GM19438 (cell line): ENCODE measurements at regions not wholly inside any gene's neighbourhood (a gene's known extent, or its start where the extent isn't known, plus 50 kb on each side); places are given as distances from the start of the nearest gene placed in this dataset.

ENCODE experiments used
- ATAC-seq: cut with Tn5 transposase; IDR thresholded peaks from one replicate; pipeline ENCODE4 v1.9.1; 2021; ENCODE audit warnings: low read depth; ENCODE audit not compliant: unreplicated experiment

DNA sequence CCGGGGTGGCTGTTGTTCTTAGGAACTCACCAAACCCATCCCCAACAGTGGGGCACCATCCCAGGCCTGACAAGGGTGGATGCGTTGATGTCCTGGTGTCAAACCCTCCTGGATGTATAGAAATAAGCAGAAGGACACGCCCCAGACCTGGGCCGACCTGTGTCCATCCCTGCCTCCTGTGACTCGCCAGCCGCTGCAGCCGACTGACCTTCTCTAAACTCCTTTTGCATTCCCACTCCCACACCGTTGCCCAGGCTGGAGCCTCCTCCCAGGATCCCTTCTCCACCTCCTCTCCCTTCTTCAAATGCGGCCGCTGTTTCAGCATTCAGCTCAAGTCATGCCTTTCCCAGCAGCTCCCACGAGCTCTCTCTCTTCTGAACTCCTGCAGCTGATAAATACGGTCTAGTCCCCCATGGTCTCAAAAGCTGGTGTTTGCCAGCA is 213.2 kb upstream of the IER5L start:
- ATAC-seq, result no peak

DNA sequence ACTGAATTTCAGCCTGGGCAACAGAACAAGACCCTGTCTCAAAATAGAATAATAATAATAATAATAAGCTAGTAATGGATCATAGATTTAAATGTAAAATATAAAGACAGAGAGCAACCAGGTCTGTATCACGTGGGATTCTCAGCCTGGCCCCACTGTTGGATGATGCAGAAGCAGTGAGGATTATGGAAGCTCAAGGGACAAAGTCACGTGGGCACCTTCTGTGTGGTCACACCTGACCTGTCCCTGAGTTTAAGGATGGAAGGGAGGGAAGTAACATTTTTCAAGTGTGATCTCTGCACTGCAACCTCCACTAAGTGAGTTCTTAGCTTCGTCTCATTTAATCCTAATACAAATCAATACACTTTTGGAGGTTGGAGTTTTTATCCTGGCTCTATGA is 212.5 kb upstream of the IER5L start:
- no peak for ATAC-seq

DNA sequence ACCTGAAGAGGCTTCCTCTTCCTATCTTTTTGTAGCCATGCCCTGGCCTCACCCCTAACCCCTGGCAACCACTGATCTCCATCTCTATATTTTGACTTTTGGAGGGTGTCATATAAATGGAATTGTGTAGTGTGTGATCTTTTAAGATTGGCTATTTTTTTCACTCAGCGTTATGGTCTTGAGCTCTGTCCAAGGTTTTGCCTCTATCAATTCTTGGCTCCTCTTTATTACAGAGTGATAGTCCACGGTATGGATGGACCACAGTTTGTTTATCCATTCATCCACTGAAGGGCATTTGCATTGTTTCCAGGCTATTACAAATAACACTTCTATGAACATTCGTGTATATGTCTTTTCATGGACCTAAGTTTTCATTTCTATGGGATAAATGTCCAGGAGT is 209.8 kb upstream of the IER5L start:
- ATAC-seq, result no peak

DNA sequence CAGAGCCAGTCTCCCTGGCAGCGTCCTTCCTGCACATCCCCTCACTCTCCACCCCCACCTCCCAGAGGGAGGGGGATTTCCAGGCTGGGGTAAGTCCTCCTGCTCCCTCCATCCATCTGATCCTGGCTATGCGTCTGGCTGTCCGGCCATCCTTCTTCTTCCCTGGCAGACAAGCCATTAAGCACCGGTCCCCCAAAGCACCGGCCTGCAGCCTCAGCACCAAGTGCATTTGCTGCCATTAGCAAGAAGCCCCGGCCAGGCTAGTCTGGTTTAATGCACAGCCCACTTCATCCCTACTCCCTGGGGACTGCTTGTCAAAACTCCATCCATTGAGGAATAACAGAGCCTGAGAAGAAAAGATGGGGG is 208.7 kb upstream of the IER5L start:
- ATAC-seq, result no peak

DNA sequence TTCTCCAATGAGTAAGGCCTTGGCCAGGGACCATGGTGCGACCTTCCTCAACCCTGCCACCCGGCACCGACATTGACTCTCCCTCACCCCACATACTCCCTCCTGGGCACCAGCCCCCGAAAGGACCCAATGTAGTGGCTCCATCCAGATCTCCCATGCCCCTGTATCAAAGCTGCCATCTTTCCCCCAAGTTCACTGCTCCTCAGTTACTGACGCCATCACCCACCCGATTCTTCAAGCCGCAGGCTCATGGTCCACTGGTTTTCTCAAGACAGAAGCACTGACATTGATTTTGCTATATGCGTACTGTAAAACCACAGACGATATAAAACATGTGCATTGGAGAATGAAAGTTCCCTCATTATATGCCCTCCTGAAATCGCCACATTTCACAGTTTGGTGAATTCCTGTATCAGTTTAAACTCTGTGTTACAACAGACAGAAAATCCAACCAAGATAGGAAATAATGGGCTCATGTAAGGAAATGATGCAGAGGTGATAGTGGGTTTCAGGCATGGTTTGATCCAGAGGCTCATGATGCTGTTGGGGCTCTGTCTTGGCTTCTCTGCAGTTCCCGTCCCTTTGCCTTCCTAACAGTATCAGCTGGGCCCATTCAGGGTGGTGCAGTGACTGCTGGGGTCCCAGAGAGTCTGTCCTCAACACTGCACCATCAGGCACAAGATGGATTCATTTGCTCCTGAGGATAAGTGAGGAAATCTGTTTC is 207.3 kb upstream of the IER5L start:
- no peak for ATAC-seq

DNA sequence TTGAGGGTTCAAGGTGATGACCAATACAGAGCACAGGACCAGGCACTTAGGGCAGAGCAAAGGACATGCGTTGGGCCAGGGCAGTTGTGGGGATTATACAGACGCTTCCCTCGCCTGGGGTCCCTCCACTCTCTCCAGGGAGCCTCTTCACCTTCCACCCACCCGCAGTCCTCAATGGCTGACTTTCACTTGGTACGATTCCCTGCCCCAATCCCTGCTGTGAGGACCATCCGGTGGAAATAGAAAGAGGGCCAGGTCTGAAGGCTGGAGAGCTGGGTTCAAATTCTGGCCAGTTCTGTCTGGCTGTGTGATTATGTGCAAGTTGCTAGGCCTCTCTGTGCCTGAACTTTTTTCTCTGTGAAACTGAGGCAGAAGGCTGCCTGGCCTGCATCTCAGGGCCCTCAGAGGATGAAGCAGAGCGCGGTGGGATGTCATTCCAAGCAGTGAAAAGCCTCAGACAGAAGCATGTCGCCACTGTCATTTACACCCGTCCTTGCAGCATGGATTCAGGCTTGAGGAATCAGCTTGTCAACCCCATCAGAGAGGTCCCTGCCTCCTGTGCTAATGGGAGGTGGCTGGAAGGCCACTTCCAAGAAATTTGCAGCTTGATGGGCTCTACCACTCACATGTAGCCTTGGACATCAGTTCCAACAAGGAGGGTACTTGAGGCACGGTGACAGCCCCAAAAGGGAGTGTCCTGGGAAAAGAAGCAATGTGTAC is 206.6 kb upstream of the IER5L start:
- ATAC-seq, result no peak

DNA sequence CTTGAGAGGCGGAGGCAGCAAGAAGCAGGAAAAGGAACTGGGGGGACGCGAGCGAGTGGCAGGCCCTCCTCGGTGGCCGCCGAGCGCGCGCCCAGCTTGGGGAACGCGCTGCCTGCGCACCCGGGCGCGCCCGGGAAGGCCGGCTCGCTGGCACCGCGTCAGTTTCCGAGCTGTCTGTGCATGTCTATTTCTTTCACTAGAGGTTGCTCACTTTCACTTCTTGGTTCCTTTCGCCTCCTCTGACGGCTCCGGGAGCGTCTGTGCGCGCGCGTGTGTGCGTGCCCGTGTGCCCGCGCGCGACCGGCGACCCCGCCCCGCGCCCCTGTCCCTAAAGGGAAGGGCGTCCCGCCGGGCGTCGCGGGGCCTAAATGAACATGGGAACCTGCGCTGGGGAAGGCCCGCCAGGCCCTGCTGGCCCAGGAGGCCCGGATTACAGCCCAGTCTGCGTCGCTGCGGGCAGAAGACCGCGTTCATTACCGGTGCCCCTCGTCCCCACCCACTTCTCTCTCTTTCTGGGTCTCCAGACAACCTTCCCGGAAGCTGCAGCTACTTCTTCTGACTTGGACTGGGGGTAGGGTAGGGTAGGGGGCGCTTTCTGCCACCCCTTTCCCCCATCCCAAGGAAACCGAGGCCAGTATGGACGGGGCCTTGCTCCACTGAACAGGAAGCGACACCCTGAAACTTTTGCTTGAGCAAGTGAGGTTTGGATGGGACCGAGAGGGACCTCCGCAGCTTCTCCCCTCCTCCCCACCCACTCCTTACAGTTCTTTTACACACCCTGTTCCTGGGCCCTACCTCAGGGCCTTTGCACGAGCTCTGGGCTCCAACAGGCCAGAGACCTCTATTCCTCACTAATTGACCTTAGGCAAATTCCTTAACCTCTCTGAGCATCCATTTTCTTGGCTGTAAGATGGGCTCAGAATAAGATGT is 205.8 kb upstream of the IER5L start:
- no peak for ATAC-seq

DNA sequence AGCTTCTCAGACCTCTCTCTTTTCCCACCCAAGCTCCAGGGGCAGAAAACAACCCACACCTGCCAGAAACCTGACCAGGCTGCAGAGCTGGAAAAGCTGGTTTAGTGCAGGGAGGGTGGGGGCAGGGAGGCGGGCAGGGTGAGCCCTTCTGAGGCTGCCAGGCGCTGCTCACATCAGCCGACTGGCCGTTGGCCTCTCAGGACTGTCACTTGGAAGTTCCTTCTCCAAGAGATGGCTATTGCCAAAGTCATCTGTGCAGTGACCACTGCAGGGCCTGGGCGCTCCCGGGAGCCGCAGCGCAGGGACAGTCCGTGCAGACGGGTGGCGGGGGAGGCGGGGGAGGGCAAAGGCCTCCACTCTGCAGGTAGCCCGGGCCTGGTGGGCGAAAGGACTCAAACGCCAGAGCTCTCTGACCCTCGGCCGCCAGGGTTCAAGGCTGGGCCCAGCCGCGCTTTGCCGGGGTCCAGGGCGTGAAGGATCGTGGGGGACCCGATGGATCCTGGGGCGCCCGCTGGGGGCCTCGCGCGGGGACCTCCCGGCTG is 205.0 kb upstream of the IER5L start:
- ATAC-seq, result no peak

DNA sequence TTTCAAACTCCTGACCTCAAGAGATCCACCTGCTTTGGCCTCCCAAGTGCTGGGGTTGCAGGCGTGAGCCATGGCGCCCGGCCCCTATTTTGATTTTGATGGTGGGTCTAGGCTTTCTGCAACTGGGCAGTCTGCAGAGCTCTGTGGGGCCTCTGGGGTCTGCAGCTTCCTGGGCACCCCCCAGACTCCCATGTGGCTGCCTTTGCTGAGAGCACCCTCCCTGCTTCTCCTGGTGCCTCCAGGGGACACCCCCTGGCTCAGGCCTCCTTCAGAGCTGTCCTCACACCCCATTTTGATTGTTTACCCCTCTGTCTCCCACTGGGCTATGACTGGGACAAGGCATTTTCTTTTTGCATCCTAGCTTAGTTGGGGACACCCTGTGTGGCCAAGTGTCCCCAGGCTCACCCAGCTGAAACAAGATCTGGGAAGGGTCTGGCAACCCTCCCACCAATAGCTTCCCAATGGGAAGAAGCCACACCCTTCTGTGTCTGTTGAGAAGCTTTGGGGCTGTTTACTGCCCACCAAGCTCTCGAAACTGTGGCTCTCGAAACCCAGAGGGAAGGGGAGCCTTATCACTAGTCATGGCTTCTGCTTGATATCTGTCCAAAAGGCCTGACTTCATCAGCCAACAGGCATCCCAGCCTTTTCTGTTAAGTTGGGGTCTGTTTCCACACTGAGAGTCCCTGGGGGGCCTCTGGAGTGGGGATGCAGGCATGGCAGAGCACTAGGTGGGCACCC is 204.4 kb upstream of the IER5L start:
- no peak for ATAC-seq

DNA sequence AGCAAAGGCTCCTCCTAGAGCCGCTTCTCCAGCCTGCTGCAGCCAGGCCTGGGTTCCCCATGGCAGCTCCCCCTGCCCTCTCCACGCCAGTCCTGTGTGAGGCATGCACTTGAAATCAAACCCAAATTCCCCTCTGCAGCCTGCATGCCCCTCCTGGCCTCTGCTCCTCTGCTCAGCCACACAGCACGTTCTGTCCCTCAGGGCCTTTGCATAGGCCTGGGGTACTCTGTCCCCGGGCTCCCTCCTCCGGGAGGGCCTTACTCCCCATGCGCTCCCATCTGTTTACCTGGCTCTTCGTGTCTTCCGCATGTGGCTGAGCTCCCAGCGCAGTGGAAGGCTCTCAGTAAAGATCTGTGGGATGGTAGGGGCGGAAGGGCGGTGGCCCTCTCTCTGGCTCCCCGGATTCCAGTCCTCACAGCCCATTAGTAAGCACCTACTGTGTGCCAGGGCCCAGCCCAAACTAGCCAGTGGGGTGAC is 203.5 kb upstream of the IER5L start:
- no peak for ATAC-seq

DNA sequence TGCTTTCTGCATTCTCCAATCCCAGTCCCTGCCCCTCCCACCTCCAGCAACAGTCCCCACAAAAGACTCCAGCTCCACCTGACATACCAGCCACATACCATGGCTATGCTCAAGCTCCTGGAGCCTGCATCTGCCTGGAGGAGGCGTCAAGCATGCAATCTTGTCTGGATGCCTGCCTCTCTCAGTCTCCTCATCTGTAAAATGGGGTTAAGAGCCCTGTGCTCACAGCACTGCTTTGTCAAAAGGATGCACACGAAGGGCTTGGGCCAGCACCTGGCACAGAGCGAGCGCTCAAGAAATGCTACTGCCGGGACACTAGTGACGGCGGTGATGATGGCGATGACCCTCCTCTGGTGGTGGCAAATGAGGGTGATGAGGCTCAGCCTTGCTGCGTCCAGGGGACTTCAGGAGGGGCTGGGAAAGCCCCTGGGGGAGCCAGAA is 202.9 kb upstream of the IER5L start:
- no peak for ATAC-seq

DNA sequence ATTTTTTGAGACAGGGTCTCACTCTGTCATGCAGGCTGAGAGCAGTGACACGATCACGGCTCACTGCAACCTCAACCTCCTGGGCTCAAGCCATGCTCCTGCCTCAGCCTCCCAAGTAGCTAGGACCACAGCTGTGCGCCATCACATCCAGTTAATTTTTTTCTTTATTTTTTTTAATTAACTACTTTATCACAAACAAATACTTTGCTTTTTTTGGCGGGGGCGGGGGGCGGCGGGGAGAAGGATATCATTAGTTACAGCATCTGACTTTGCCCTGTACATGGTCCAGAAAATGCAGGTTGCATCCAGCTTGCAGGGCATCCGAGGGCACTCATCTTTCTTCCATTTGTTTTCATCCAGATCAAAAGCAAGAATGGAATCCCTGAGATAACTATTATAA is 201.8 kb upstream of the IER5L start:
- no peak for ATAC-seq

DNA sequence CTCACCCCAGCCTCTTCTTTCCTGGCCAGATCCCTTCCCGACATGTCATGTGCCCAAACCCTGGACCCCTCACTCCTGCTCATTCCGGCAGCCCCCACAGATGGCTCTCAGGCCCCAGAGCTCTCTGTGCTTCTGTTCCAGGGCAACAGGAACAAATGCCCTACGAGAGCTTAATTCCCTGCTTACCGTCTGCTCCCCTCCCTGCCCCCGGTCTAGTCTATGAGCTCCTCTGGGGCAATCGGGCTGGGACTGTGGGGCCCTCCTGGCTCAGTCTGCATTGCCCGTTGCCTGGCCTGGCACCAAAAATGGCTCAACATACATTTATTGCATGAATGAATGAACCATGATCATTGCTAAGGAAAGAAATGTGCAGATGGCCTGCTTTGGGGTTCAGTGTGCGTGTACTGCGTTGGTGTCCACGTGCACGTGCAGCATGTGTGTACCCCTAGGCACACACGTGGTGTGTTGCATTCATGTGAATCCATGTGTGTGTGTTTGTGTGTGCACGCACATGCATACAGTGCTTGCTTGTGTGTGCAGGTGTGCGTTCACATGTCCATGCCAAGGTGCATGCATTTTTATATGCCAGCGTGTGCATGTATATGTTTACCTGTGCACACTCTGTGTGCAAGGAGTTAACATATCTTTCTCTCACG is 201.2 kb upstream of the IER5L start:
- ATAC-seq, result no peak

DNA sequence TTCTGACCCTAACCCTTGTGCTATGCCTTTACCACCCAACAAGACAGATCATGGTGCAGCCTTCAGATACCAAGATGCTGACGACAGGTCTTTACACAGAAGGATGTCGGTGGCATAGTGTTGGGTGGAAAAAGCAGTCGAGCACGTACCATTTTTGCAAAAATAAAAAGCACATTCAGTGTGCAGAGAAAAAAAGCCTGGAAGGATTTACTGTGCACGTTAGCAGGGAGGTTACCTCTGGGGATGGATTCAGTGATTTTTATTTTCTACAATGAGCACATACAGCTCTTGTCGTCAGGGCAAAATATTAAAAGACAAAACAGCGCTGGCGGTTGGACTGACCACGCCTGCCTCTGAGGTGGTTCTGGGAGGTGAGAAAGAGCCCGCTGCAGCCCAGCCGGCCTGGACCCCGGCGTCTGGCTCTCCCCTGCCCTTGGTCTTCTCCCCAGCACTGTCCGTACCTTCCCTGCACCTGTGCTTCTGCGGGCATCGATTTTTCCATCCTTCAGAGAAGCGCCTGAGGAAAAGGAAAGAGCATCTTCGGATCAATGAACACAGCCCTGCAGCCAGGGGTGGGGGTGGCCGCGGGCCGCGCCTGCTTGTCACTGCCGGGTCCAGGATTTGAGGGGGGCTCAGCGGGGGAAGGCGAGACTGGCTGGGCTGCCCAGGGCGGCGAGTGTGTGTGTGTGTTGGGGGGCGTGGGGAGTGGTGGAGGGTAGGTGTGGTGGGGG is 200.0 kb upstream of the IER5L start:
- no peak for ATAC-seq

DNA sequence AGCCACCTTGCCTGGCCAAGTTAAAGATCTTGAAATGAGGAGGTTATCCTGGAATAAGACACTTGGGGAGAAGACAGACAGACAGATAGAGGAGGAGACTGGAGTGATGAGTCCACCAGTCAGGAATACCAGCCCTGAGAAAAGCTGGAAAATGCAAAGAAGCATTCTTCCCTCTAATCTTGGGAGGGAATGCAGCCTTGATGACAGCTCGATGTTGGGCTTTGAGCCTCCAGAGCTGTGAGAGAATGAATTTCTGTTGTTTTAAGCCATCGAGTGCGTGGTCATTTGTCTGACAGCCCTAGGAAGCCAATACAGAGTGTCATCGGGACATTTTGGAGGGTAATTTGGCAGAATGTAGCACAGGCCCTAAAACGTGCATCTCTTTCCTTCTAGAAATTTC is 199.1 kb upstream of the IER5L start:
- no peak for ATAC-seq

DNA sequence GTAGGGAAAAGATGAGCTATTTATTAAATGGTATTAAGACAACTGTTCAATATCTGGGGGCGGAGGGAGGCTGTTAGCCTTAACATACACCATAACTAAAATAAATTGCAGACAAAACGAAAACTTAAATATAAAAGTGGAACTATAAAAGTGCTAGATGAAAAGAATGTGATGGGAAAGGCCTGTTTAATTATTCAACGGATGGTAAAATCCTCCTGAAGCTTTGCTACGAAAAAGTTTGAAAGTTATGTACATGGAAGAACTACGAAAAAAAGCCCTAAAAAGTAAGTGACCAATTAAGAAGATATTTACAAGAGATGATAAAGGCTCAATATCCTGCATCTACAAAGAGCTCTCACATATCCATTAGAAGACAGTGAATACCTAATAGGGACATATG is 197.8 kb upstream of the IER5L start:
- no peak for ATAC-seq

DNA sequence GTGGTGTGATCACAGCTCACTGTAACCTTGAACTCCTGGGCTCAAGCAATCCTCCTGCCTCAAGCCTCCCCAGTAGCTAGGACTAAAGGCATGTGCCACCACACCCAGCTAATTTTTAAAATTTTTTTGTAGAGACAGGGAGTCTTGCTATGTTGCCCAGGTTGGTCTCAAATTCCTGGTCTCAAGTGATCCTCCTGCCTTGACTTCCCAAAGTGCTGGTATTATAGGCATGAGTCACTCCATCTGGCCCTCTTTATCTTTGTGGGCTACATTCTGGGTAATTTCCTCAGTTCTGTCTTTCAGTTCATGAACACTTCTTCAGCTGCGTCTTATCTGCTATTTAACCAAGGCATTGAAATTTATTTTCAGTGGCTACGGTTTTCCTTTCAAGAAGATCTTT is 196.6 kb upstream of the IER5L start:
- ATAC-seq, result no peak

DNA sequence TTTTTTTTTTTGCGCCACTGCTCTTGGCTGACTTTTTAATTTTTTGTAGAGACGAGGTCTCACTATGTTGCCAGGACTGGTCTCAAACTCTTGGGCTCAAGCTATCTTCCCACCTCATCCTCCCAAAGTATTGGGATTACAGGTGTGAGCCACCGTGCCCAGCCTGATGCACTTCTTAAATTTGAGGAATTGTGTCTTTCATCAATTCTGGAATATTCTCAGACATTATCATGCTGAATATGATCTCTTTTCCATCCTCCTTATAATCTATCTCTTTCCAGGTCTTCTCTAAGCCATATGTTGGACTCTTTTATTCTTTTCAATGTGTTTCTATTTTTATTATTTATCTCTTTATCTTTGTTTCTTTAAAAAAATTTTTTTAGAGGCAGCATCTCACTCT is 196.2 kb upstream of the IER5L start:
- no peak for ATAC-seq

DNA sequence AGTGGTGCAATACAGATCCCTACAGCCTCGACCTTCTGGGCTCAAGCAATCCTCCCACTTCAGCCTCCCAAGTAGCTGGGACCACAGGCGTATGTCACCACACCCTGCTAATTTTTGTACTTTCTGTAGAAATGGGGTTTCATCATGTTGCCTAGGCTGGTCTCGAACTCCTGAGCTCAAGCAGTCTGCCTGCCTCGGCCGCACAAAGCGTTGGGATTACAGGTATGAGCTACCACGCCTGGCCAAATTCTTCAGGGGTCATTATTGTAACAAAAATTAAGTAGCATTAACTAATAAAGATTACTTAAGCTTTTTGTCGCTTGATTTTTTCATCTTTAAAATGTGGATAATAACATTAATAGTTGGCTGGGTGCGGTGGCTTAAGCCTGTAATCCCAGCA is 195.3 kb upstream of the IER5L start:
- no peak for ATAC-seq
